Parathyroid adenoma (tissue), 2 donors: ENCODE measurements at regions not wholly inside any gene's neighbourhood (a gene's known extent, or its start where the extent isn't known, plus 50 kb on each side); places are given as distances from the start of the nearest gene placed in this dataset.
"Not testable (repeated sequence)": the region's sequence is repeated elsewhere in the genome, so short reads cannot be mapped to it uniquely, and the experiment has no call there.

Experiments
- H2AFZ ChIP-seq: fragments of 300-600 bp; sonication (generic); one replicate; pipeline ENCODE4 v1.7.0; 2017; ENCODE audit warnings: antibody characterized with exemption, mild to moderate bottlenecking
- H3K27ac ChIP-seq: fragments of 300-600 bp; sonication (generic); one replicate; pipeline ENCODE4 v1.7.0; 2017
- H3K27me3 ChIP-seq: fragments of 300-600 bp; sonication (generic); one replicate; pipeline ENCODE4 v1.7.0; 2017; ENCODE audit warnings: low read length; ENCODE audit not compliant: control insufficient read depth, insufficient read depth
- H3K36me3 ChIP-seq: fragments of 300-600 bp; sonication (generic); one replicate; pipeline ENCODE4 v1.7.0; 2017; ENCODE audit warnings: low read length; ENCODE audit not compliant: control insufficient read depth, insufficient read depth
- H3K4me1 ChIP-seq: fragments of 300-600 bp; sonication (generic); one replicate; pipeline ENCODE4 v1.7.0; 2017; ENCODE audit warnings: control low read depth
- H3K4me2 ChIP-seq: fragments of 300-600 bp; sonication (generic); one replicate; pipeline ENCODE4 v1.7.0; 2017; ENCODE audit warnings: low read length
- H3K4me3 ChIP-seq: fragments of 300-600 bp; sonication (generic); one replicate; pipeline ENCODE4 v1.7.0; 2017; ENCODE audit warnings: low read depth, low read length
- H3K79me2 ChIP-seq: fragments of 300-600 bp; sonication (generic); one replicate; pipeline ENCODE4 v1.7.0; 2017; ENCODE audit warnings: control low read depth
- H3K9ac ChIP-seq: fragments of 300-600 bp; sonication (generic); one replicate; pipeline ENCODE4 v1.7.0; 2017; ENCODE audit warnings: mild to moderate bottlenecking
- H3K9me3 ChIP-seq: fragments of 300-600 bp; sonication (generic); one replicate; pipeline ENCODE4 v1.7.0; 2017; ENCODE audit warnings: low read length; ENCODE audit not compliant: control insufficient read depth
- TF ChIP-seq, protein P1 (sequence below): fragments of 300-600 bp; sonication (generic); IDR thresholded peaks from one replicate; pipeline ENCODE4 v1.7.0; 2017; ENCODE audit warnings: antibody characterized with exemption, mild to moderate bottlenecking
- donor health status: primary hyperparathyroidism.

- Histone ChIP-seq H3K4me2 (no peak overlapping the region), H3K4me1 (no peaks in the 10 kb centered on the region), H3K9ac (no peak overlapping the region), H3K9me3 (no peaks in the 10 kb centered on the region), H3K27me3 (no peaks in the 10 kb centered on the region), H2AFZ (no peak overlapping the region), H3K36me3 (no peaks in the 10 kb centered on the region), H3K27ac (no peak overlapping the region), H3K4me3 (no peak overlapping the region), H3K79me2 (no peaks in the 10 kb centered on the region)
- TF ChIP-seq, protein P1, sequence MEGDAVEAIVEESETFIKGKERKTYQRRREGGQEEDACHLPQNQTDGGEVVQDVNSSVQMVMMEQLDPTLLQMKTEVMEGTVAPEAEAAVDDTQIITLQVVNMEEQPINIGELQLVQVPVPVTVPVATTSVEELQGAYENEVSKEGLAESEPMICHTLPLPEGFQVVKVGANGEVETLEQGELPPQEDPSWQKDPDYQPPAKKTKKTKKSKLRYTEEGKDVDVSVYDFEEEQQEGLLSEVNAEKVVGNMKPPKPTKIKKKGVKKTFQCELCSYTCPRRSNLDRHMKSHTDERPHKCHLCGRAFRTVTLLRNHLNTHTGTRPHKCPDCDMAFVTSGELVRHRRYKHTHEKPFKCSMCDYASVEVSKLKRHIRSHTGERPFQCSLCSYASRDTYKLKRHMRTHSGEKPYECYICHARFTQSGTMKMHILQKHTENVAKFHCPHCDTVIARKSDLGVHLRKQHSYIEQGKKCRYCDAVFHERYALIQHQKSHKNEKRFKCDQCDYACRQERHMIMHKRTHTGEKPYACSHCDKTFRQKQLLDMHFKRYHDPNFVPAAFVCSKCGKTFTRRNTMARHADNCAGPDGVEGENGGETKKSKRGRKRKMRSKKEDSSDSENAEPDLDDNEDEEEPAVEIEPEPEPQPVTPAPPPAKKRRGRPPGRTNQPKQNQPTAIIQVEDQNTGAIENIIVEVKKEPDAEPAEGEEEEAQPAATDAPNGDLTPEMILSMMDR: no peak
These were observed 233.9 kb downstream of the FAT3 start for GRCh38 chr11:92458486-92458885.

GRCh38 chr11:92460213-92460612 lies 235.6 kb downstream of the FAT3 start:
- Histone ChIP-seq H3K27me3 (no peaks in the 10 kb centered on the region), H2AFZ (no peak overlapping the region), H3K4me3 (no peak overlapping the region), H3K79me2 (no peaks in the 10 kb centered on the region), H3K4me1 (no peaks in the 10 kb centered on the region), H3K27ac (no peak overlapping the region), H3K36me3 (no peaks in the 10 kb centered on the region), H3K9ac (no peak overlapping the region), H3K4me2 (no peak overlapping the region), H3K9me3 (no peaks in the 10 kb centered on the region)
- TF ChIP-seq, protein P1: no peak

- TF ChIP-seq, protein P1: no peak
- no peaks in the 10 kb centered on the region for H3K4me1 ChIP-seq
- H3K79me2 ChIP-seq: no peaks in the 10 kb centered on the region
- H2AFZ ChIP-seq: no peak overlapping the region
- H3K9me3 ChIP-seq: no peaks in the 10 kb centered on the region
- H3K4me2 ChIP-seq: no peak overlapping the region
- no peaks in the 10 kb centered on the region for H3K27me3 ChIP-seq
- no peaks in the 10 kb centered on the region for H3K36me3 ChIP-seq
- H3K9ac ChIP-seq: no peak overlapping the region
- H3K4me3 ChIP-seq: no peak overlapping the region
- no peak overlapping the region for H3K27ac ChIP-seq
These were observed 236.8 kb downstream of the FAT3 start for GRCh38 chr11:92461447-92461846.

DNA sequence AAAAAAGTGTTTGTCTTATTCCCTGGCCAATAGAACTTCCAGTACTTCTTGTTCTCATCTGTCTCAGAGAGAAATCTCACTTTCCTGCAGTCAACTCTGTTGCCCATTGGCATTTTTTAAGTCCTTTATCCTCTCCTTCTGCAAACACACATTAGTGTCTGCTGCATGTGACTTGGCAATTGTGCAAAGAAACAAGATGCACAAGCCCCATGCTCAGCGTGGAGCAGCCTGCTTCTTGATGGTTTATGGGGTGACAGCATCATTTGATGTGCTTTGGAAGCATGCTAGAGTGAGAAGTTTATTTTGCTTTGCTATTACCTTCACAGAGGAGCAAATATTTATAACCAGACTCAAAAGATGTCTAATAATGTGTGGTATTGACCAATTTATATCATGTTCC lies 238.2 kb downstream of the FAT3 start:
- Histone ChIP-seq H3K79me2 (no peaks in the 10 kb centered on the region), H3K4me2 (no peak overlapping the region), H2AFZ (no peak overlapping the region), H3K27me3 (no peaks in the 10 kb centered on the region), H3K9ac (no peak overlapping the region), H3K9me3 (no peaks in the 10 kb centered on the region), H3K36me3 (no peaks in the 10 kb centered on the region), H3K27ac (no peak overlapping the region), H3K4me3 (no peak overlapping the region), H3K4me1 (no peaks in the 10 kb centered on the region)
- TF ChIP-seq, protein P1: no peak

- TF ChIP-seq, protein P1: no peak
- H2AFZ ChIP-seq: no peak overlapping the region
- H3K36me3 ChIP-seq: no peaks in the 10 kb centered on the region
These were observed 240.2 kb downstream of the FAT3 start for GRCh38 chr11:92464822-92465221.

GRCh38 chr11:92465410-92465809 lies 240.8 kb downstream of the FAT3 start:
- H3K27ac ChIP-seq, H3K9me3 ChIP-seq, H3K4me3 ChIP-seq, H3K9ac ChIP-seq, H3K27me3 ChIP-seq, H3K4me1 ChIP-seq, H3K36me3 ChIP-seq, H3K4me2 ChIP-seq, H2AFZ ChIP-seq, H3K79me2 ChIP-seq: not testable (repeated sequence)

More at GRCh38 chr11:92464822-92465221, 240.2 kb downstream of the FAT3 start:
- no peaks in the 10 kb centered on the region for H3K4me1 ChIP-seq
- no peak overlapping the region for H3K4me3 ChIP-seq
- H3K27ac ChIP-seq: no peak overlapping the region
- H3K27me3 ChIP-seq: no peaks in the 10 kb centered on the region
- H3K79me2 ChIP-seq: no peaks in the 10 kb centered on the region
- no peaks in the 10 kb centered on the region for H3K9me3 ChIP-seq
- H3K9ac ChIP-seq: no peak overlapping the region
- no peak overlapping the region for H3K4me2 ChIP-seq
